Upper lobe of right lung (tissue), 1 donor: ENCODE measurements at regions not wholly inside any gene's neighbourhood (a gene's known extent, or its start where the extent isn't known, plus 50 kb on each side); places are given as distances from the start of the nearest gene placed in this dataset.

Experiments
- ATAC-seq: fragments of 200-7000 bp; cut with Tn5 transposase; one replicate; pipeline ENCODE4 v1.9.1; 2020; ENCODE audit warnings: mild to moderate bottlenecking, moderate library complexity
- DNase-seq: peaks from one replicate; pipeline ENCODE4 v3.0.0-alpha.2; 2020
- H3K27ac ChIP-seq: fragments of 200-600 bp; one replicate; pipeline ENCODE4 v1.8.0; 2022
- H3K27me3 ChIP-seq: fragments of 200-600 bp; one replicate; pipeline ENCODE4 v1.8.0; 2022; ENCODE audit warnings: mild to moderate bottlenecking
- H3K36me3 ChIP-seq: fragments of 200-600 bp; one replicate; pipeline ENCODE4 v1.8.0; 2022
- H3K4me1 ChIP-seq: fragments of 200-600 bp; one replicate; pipeline ENCODE4 v1.8.0; 2022
- H3K4me3 ChIP-seq: fragments of 200-600 bp; one replicate; pipeline ENCODE4 v1.8.0; 2022; ENCODE audit warnings: mild to moderate bottlenecking
- H3K9me3 ChIP-seq: fragments of 200-600 bp; one replicate; pipeline ENCODE4 v1.8.0; 2022
- intact Hi-C: fragments of 100-400 bp; cut with DNase I; formaldehyde crosslinking; loops from one replicate; pipeline ENCODE4 v1.11.0; 2022
- TF ChIP-seq, protein P1 (sequence below): fragments of 200-600 bp; IDR thresholded peaks from one replicate; pipeline ENCODE4 v1.8.0; 2022; ENCODE audit warnings: antibody characterized with exemption
- donor health status: DM: no; HTN: yes; CAD: no; lungs with severe emphysema.

GRCh38 chr3:34020170-34020569, 221.7 kb downstream of the PDCD6IP start:
- no peaks in the 10 kb centered on the region for H3K36me3 ChIP-seq
- no peaks in the 10 kb centered on the region for H3K4me1 ChIP-seq
- TF ChIP-seq, protein P1, sequence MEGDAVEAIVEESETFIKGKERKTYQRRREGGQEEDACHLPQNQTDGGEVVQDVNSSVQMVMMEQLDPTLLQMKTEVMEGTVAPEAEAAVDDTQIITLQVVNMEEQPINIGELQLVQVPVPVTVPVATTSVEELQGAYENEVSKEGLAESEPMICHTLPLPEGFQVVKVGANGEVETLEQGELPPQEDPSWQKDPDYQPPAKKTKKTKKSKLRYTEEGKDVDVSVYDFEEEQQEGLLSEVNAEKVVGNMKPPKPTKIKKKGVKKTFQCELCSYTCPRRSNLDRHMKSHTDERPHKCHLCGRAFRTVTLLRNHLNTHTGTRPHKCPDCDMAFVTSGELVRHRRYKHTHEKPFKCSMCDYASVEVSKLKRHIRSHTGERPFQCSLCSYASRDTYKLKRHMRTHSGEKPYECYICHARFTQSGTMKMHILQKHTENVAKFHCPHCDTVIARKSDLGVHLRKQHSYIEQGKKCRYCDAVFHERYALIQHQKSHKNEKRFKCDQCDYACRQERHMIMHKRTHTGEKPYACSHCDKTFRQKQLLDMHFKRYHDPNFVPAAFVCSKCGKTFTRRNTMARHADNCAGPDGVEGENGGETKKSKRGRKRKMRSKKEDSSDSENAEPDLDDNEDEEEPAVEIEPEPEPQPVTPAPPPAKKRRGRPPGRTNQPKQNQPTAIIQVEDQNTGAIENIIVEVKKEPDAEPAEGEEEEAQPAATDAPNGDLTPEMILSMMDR, result no peak
- H3K4me3 ChIP-seq, result no peak overlapping the region
- H3K27ac ChIP-seq, result no peak overlapping the region
- intact Hi-C loops, result no loop called here
- DNase-seq, result no peak
- H3K27me3 ChIP-seq, result no peaks in the 10 kb centered on the region
- no peaks in the 10 kb centered on the region for H3K9me3 ChIP-seq
- ATAC-seq, result no peak

DNA sequence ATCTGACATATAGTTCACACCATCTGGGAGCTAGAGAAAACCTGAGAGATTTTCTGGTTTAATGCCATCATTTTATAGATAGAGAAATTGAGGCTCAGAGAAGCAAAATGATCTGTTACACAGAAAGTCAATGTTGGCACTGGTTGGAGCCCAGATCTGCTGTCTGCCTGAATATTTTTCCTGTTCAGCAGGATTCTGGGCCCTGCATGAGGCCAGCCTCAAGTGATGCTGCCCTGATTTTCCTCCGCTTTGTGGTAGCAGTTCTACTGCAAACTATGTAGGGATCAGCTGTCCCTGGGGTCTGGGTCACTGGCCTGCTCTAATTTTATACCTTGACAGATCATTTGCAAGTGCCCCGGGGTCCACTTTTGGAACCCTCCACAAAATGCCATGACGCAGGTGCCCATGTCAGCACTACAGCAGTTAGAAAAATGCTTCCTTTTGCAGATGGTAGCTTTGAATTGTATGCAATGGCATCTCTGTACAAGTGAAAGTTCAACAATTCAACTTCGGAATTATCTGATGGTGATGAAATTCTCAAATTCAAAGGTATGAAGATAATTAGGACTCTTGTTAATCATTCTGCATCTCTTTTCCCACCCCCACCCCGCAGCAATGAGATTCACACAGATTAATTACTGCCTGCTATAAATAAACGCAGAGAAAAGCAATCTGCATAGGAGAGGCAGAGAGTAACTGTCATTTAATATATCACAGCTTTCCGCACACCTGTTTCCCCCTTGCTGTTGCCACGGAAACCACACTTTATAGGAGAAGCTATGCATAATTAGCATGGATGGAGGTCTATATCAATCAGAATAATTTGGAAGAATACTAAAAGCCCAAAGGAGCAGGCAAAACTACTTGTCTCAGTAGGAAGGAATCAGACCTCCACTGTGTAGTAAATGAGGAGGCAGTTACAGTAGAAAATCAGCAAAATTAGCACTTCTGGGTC, 222.6 kb downstream of the PDCD6IP start:
- ATAC-seq, result no peak
- TF ChIP-seq, protein P1, result no peak

DNA sequence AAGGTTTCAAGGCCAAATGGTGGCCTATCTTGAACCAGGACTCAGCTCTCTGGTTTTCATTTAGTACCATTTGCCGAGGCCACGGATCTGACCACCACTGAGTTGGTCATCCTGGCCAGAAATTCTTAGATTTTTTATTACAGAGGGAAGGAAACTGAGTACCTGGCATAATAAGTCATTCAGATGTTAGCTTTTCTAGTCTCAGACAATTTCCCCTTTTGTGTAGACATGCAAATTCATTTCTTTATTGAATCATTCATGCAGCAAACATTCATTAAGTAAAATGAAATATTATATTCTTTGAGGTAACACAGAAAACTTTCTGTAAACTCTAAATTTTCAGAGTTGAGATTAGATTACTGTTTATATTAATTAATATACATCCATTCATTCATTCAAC, 223.7 kb downstream of the PDCD6IP start:
- DNase-seq (no peak), ATAC-seq (no peak)
- intact Hi-C loops, result no loop called here
- H3K4me3 ChIP-seq, result no peak overlapping the region
- no peaks in the 10 kb centered on the region for H3K4me1 ChIP-seq
- no peaks in the 10 kb centered on the region for H3K9me3 ChIP-seq
- TF ChIP-seq, protein P1, result no peak
- no peaks in the 10 kb centered on the region for H3K27me3 ChIP-seq
- no peaks in the 10 kb centered on the region for H3K36me3 ChIP-seq
- H3K27ac ChIP-seq, result no peak overlapping the region

More for the DNA sequence above, 222.6 kb downstream of the PDCD6IP start:
- Histone ChIP-seq H3K4me3 (no peak overlapping the region), H3K27me3 (no peaks in the 10 kb centered on the region), H3K27ac (no peak overlapping the region), H3K36me3 (no peaks in the 10 kb centered on the region), H3K9me3 (no peaks in the 10 kb centered on the region), H3K4me1 (no peaks in the 10 kb centered on the region)
- DNase-seq, result no peak
- intact Hi-C loops, result no loop called here

DNA sequence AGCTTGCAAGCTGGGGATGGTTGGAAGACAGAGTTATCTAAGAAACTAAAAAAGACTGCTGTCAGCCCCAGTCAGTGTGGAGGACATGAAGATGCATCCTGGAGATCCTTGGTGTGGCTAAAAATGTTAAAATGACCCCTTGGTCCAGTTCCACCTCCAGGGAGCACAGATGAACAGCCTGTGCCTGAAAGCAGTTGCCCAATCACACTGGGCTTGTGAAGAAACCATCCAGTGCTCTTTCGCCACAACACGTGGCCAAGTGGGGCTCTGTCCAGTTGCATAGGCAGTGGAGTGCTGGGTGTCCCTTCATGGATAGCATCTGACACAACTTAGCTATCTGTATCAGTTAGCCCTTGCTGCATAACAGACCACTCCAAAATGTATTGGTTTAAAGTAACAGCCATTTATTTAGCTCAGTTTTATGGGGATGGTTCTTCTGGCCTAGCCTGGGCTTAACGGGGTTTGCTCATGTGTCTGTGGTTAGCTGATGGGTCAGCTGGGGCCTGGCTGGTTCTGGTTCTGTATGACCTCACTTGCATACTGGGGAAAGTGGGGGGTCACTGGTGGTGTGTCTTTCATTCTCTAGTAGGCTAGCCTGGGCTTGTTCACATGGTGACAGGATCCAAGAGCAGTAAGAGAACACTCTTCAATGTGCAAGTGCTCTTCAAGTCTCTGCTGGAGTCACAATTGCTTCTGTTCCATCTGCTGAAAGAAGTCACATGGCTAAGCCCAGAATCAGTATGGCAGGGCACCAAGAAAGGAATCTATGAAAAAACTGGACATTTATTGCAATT, 226.2 kb downstream of the PDCD6IP start:
- ATAC-seq (peak; percentile 34), DNase-seq (no peak)
- no peak overlapping the region for H3K27ac ChIP-seq
- TF ChIP-seq, protein P1, result no peak
- no peaks in the 10 kb centered on the region for H3K27me3 ChIP-seq
- no peaks in the 10 kb centered on the region for H3K4me1 ChIP-seq
- intact Hi-C loops, result no loop called here
- H3K4me3 ChIP-seq, result no peak overlapping the region
- no peaks in the 10 kb centered on the region for H3K9me3 ChIP-seq
- no peaks in the 10 kb centered on the region for H3K36me3 ChIP-seq

DNA sequence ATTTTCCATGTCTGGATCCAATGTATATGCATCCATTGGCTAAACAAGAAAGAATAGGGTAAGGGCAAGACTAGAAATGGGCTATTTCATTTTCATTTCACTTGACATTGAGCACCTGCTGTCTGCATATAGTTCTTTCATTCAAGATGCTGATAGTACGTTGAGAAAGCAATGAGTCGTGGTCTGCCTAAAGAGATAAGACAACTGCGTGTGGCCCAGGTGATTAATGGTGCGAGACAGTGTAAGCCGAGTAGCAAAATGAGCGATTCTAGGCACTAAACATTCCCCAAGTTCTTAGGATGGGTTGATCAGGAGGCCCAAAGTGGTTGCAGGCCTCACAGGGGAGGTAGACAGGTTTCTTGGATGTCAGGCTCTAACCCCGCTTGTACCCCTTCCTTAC, 235.4 kb downstream of the PDCD6IP start:
- Histone ChIP-seq H3K9me3 (no peaks in the 10 kb centered on the region), H3K27me3 (no peaks in the 10 kb centered on the region), H3K4me3 (no peak overlapping the region), H3K27ac (no peak overlapping the region), H3K4me1 (no peaks in the 10 kb centered on the region), H3K36me3 (no peaks in the 10 kb centered on the region)
- intact Hi-C loops, result no loop called here
- TF ChIP-seq, protein P1, result no peak
- ATAC-seq (no peak), DNase-seq (no peak)
